ENCODE measurements at regions not wholly inside any gene's neighbourhood (a gene's known extent, or its start where the extent isn't known, plus 50 kb on each side); places are given as distances from the start of the nearest gene placed in this dataset.
"Not testable (repeated sequence)": the region's sequence is repeated elsewhere in the genome, so short reads cannot be mapped to it uniquely, and the experiment has no call there.

DNA sequence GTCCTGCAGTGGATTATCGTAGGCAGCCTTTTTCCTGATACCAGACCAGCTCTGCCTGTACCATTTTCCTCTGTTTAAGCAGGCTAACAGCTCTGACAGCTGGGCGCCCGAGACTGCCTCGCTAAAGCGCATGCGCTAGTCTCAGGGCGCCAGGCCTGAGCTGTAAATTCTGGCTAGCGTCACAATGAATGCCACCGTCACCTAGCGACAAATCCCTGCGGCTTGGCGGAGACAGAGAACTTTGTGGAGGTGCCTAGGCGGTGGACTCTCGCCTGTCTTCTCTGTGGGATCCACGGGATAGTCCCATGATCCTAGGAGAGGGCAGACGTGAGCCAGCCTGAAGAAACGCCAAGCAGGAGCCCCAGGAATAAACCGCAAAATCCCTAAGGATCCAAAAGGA is 573.9 kb downstream of the KCNJ18 start:
- DNase-seq, result peak; percentile 2 to 3

DNA sequence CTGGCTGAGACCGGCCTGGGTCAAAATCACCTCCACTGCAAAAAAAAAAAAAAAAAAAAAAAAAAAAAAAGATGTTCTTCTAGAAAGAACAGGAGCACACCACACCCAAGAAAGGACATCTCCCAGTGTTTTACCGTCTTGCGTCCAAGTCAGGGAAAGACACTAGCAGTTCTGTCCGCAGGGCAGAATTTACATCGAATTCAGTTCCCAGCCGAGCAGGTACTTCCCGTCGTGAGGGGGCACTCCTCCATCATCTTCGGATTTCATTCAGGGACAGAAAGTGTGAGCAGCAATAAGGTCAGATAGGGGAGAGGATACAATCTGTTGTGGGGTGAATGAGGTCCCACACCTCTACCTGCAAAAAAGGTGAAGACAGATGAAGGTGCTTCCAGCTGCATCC is 574.7 kb downstream of the KCNJ18 start:
- no peak for DNase-seq

DNA sequence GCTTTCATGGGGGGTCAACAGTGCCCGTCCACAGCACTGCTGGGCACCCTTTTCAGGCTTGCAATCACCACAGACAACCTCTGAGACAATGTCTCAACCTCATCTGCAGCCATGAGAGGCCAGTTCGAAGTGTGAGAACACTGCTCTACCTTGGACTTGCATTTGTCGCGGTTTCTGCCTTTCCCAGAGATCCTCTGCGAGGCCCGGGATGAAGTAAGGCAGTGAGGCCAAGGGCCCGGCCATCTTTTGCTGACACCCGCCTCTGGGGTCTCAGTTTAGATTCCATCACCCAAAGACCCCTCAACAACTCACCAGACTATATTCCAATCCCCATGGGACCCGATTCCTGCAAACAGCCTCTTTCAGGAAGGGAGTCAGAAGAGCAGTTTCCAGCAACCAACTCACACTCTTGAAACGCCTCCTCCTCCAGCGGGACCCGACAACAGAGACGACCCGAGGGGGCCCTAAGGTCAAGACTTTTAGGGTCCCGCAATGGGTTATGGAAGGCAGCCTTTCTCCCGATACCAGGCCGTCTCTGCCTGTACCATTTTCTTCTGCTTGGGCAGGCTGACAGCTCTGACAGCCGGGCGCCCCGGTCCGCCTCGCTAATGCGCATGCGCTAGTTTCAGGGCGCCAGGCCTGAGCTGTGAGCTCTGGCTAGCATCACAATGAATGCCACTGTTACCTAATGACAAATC is 576.0 kb downstream of the KCNJ18 start:
- no peak for DNase-seq

DNA sequence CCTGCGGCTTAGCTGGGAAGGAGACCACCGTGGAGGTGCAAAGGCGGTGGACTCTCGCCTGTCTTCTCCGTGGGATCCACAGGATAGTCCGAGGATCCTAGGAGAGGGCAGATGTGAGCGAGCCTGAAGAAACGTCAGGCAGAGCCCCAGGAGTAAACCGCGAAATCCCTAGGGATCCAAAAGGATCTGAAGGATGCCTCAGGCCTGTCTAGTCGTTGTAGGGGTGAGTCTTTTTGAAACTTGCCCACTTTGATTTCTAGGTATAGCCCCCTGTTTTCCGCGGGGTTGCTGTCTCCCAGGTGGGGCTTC is 576.5 kb downstream of the KCNJ18 start:
- no peak for DNase-seq

DNA sequence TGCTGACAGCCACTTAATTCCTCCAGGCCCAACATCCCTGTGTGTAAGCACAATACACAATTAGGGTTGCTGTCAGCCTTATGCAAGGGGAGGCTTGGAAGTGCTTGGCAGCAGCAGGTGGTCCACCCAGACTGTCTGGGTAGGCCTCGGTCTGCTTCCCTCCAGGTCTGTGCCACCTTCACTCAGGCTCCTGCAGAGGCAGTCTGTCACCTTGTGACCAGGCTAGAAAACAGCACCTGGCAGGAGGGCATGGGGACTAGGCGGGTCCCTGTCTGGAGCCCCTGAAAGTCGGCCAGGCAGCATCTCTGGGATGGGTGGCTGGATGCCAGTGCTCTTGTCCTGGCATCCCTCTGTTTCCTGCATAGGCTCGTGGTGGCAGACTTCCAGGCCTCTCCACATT is 578.1 kb downstream of the KCNJ18 start:
- DNase-seq, result no peak

DNA sequence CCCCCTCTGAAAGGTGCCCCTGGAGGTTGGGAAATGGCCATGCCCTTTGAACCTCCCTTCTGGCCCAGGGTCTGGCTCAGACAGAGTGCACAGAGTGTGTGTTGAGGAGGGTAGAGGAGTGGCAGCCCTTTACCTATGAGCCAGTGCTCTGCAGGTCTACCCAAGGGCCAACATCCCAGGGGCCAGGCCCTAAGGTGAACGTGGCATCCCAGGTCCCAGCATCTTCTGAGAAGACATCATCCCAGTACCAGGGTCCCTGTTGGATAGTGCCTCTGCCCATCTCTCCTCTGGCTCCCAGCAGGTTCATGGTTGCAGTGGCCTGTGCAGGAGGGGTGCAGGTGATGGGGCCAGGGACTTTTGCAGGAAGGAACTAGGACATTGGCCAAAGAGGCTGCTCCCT is 578.5 kb downstream of the KCNJ18 start:
- DNase-seq, result not testable (repeated sequence)

DNA sequence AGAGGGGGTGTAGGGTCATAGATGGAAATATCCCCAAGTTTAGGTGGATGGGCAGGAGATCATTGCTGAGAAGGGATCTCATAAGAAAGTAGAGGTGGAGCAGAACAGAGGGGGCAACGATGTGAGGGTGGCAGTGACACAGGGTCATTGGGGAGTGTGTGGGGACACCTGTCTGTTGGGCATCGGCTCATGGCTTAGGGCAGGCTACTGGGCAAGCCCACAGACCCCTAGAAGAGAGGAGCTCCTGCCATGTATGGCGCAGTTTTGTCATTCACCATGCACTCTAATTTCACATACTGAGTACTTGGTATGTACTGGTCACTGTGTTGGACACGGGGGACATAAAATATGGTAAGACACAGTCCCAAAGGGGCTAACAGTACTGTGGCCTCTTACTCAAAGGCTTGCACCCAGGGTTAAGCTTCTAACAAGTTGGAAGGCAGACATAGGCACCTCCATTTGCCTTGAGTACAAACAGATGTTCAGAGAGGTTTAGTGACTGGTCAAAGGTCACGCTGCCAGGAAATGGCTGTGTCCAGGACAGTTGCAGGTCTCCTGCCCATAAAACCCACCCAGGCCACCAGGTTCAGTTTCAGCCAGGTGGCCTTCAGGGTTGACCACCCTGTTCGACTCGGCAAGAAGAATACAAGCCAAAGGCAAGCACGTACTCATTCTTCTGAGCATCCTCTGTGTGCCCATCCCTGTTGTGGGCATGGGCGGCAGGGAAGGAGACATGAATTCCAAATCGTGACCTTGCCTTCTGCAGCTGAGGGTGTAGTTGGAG is 580.2 kb downstream of the KCNJ18 start:
- DNase-seq, result no peak

DNA sequence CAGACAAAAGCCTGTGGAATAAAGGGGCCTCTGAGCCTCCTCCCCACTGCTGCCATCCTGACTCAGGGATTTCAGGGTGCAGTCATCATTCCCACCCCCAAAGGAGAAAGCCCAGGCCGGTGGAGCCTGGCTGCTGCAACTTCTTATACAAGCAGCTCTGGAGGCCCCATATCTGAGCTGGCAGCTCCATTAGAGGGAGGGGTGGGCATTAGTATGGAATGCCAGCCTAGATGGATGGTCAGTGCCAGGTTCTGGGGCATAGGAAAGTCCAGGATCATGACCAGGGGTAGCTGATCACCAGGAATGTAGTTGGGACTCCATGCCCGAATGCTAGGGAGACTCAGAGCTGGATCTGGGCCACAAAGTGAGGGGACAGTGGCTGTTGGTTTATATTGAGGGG is 581.0 kb downstream of the KCNJ18 start:
- DNase-seq, result no peak

DNA sequence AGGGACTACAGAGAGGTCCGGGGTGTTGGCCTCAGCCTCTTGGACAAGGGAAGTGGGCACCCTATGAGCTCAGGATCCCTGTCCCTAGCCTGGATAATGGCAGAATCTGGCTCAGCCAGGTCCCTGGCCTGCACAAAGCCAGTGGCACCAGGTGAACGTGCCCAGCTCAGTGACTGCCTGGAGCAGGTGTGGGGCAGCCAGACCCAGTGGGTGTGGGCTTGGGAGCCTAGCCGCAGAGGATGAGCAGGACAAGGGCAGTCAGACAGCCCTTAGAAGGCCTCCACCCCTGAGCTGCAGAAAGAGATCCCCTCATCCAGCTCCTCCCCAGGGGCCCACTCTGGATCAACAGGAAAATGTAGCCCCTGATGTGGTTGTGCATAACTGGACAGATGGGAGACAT is 585.3 kb downstream of the KCNJ18 start:
- DNase-seq, result no peak

DNA sequence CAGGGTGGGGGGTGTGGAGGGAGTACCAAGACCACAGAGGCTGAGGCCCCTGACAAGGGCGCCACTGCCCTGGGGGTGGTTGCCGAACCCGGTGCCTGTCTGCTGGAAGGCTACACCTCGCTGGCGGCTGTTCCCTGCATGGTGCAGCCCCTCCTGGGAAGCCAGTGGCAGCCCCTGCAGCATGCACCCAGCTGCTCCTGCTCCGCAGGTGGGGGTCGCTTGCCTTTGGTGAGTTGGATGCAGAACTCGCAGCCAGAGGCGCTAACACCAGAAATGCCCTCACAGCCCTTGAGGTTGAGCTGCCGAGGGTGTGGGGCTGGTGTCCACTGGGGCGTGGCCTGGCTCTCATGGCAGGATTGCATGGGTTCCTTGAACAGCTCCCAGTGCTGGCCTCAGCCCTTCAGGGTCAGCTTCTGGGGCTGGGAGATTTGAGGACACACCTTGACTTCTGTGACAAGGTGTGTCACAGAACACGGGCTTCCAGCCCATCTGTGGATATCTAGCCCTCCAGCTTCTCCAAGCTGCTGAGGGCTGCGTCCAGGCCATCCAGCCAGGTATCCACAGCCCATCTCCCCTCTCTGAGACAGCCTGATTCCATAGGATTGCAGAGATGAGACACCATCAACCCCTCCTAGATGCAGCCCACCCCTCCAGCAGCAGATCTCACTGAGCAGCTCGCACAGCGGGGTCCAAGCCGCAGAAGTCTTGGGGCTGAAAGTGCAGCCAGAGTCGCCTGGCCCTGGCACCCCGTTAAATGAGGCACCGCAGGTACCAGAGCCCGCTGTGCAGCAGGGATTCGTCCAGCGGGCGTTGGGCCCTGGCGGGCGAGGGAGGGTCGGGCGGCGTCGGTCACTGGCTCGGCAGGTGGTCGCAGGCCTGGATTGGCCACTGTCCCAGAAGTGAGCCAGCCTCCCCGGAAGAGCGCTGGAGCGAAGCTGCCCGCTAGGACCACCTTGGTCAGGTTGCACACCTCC is 586.3 kb downstream of the KCNJ18 start:
- no peak for DNase-seq

DNA sequence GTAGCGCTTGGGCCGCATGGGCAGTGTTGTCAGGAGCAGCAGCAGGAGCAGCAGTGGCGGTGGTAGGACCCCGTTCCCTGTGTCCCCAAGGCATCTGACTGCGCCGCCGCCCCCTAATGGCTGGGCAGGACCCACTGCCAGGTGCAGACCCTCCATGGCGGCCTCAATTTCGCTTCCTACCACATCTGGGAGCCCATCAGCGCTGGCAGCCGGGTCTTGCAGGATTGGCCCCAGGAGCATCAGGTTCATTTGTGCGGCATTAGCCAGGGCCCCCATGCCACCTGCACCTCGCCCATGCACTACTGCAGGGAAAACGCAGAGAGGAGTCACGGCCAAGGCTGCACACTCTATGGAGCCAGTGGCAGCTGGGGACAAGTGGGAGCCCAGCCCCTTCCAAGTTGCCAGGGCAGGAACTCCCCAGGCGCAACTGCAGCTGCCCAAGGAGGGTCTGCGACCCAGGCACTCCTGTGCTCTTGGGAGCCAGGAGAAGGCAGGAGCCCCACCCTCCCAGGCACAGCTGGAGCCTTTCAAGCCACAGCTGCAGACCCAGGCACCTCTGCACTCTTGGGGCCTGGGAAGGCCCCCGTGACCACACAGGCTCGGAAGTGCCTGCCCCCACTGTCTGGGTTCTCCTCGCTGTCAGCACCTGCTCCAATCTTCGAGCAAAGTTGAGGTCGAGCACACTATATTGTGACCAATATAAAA is 594.2 kb downstream of the KCNJ18 start:
- DNase-seq, result no peak

DNA sequence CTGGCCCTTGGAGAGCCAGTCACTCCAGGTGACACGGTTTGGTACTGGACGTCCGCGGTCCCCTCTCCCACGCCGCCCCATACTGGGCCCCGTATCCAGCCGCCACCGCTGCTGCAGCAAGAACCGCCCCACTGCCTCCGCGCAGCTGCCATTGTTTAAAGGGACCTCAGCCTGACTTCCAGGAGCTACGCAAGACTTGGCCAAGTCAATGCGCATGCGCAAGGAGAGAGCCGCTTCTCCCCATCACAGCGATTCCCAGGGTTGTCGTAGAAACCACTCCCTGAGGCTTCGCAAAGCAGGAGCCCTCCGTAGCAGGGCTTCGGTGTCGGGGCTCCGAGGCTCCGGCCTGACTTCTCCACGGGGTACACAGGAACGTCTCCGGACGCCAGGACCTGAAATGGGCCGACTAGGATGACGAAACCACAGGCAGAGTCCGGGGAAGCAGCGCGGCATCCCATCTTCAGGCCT is 606.2 kb downstream of the KCNJ18 start:
- DNase-seq, result not testable (repeated sequence)

DNA sequence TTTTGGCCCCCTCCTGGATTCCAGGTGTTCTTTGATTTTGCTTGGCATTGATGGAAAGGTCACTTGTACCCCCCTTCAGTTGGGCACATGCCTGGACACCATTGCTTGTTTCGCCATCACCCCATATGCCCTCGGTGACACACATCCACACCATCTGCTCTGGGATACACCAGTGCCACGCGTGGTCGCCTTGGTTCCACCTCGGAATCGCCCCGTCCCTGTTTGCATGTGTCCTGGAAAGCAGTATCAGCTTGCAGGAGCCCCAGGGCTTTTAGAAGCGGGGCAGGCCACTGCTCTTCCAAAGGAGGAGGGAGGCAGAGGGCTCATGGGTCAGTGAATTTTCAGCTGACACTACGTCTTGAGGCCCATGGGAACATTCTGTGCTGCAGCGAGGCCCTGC is 607.9 kb downstream of the KCNJ18 start:
- no peak for DNase-seq

DNA sequence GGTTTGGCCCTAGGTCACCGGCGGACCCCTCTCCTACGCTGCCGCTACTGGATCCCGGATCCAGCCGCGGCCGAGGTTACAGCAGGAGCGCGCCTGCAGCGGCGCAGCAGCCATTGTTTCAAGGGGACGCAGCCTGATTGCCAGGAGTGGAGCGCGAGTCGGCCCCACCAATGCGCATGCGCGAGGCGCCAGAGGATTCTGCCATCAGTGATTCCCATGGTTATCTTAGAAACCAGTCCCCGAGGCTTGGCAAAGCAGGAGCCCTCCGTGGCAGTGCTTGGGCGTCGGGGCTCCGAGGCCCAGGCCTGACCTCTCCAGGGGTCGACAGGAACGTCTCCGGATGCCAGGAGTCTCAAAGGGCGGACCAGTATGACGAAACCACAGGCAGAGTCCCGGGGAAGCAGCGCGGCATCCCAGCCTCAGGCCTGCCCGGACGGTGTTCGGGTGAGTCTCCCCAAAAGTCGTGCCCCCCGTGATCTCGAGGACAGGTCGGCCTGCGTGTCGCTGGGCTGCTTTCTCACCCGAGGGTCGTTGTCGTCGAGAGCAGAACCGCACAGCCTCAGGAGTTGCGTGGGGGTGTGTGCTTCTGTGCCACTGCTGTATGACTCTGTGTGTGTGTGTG is 608.5 kb downstream of the KCNJ18 start:
- DNase-seq, result no peak

DNA sequence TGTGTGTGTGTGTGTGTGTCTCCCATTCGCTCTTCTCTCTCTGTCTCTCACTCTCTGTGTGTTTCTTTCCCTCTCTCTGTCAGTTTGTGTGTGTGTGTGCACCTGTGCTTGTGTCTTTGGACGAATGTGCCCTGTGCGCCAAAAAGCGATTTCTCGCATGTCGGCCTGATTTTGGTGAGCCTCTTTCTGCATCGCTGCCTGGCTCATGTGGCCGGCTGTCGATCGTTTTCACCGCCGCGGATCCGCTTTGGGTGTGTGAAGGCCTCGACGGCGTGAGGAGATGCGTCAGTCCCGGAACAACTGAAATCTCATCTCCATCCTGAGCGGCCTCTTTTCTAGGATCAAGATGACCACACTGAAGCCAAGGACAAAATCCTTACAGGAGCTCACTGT is 609.0 kb downstream of the KCNJ18 start:
- DNase-seq, result no peak

DNA sequence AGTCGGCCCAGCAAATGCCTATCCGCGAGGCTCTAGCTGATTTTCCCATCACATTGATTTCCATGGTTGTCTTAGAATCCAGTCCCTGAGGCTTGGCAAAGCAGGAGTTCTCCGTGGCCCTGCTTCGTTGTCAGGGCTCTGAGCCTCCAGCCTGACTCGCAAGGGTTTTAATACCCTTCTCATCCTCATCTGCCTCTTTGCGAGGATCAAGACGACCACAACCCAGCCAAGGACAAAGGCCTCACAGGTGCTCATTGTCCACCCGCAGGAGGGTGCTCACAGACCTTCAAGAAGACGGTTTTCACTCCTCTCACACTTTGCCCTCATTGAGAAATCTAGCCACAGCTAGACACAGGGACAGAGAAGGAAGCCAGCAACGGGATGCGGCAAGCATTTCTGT is 610.8 kb downstream of the KCNJ18 start:
- DNase-seq, result no peak

DNA sequence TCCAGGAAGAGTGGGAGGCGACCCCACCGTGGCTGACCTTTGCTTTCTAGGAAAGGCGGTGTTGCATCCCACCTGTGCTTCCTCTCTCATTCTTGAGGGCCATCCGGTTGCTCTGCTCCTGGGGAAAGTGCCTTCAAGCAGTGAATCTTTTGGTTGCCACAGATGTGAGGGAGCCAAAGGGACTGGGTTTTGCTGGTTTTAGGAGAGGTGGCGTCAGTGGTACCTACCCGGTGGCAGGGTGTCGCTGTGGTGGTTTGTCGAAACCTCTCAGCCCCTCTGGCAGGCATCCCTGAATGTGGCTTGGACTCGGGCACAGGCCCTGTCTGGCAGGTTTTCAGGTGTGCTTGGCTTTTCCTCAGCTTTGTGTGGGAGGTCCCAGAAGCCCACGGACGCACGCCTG is 611.5 kb downstream of the KCNJ18 start:
- DNase-seq, result no peak

DNA sequence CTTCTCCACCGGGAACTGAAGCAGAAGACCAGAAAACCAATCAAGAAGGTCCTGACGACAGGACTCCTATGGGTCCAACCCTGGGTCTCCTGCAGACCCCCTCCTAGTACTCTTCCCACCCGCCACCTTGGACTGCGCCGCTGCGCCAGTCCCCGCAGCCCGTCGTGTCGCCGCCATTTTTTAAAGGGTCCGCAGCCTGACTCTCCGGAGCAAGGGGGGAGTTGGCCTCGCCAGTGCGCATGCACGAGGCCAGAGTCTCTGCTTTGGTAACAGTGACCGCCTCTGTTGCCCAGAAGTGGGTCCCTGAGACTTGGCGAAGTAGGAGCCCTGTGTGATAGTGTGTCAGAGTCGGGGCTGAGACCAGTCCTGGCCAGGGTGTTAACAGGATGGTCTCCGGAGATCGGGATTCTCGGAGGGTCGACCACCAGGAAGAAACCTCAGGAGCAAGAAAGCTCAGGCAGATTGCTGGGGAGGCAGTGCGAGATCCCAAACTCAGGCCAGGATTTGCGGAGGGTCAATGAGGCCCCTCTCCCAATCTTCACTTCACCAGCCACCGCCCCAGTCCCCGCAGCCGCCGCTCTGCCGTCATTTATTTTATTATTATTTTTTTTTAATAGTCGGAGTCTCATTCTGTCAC is 612.5 kb downstream of the KCNJ18 start:
- no peak for DNase-seq

DNA sequence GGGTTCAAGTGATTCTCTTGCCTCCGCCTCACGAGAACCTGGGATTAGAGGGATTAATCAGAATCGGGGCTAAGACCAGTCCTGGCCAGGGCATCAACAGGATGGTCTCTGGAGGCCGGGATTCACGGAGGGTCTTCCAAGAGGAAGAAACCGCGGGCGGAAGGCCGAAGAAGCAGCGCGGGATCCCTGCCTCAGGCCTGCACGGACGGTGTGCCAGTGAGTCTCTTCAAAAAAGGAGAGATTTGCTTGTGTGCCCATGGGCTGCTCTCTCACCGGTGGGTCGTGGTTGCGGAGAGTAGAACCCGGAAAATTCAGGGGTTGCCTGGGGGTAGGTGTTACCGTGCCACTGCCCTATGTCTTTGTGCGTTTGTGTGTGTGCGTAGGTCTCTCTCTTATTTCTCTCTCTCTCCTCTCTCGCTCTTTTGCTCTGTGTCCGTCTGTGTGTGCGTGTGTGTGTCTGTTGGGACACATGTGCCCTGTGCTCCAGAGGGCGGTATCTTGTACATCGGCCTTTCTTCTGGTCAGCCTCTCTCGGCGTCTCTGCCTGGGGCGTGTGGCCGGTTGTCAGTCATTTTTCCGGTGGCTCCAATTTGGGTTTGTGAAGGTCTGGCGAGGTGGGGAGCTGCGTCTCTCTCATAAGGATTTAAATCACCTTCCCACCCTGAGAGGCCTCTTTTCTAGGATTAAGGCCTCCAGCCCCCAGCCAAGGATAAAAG is 613.2 kb downstream of the KCNJ18 start:
- no peak for DNase-seq

DNA sequence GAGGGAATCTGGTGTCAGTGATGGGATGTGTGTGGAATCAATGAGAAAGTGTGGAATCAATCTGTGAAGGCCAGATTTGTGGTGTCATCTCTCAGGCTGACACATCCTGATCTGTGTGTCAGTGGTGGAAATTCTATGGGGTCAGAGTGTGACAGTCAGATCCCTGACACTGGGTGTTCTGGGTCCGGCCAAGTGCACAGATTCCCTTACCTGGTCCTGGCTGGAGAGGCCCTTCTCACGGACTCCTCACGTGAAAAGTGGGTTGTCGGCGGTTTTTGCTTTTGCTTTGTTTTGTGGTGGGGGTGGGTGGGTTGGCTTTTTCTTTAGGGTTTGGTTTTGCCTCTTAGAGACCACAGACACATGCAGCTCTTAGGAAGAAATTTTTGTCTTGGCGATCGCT is 618.0 kb downstream of the KCNJ18 start:
- not testable (repeated sequence) for DNase-seq

Data from NCI-H2081 (cell line).